HCT116 (cell line): ENCODE measurements at regions not wholly inside any gene's neighbourhood (a gene's known extent, or its start where the extent isn't known, plus 50 kb on each side); places are given as distances from the start of the nearest gene placed in this dataset.

Experiments used
- ATAC-seq: fragments of 200-7000 bp; cut with Tn5 transposase; 2 replicates; pipeline ENCODE4 v1.9.1; 2020; ENCODE audit warnings: mild to moderate bottlenecking, moderate library complexity
- BruUV-seq: library from RNA; stranded (reverse); fragments of 400-500 nt; replicated peaks from 2 replicates; lab custom pipeline; 2021; lab: Mats Ljungman, UMichigan
- CTCF ChIA-PET: fragments of 300-600 bp; sonication (Branson Sonifier 250); formaldehyde crosslinking; loops from one replicate; lab custom pipeline; 2021; ENCODE audit warnings: antibody characterized with exemption; lab: Charles Lee
- POLR2A ChIA-PET: fragments of 300-600, 350-600 bp; sonication (Branson Sonifier 250); formaldehyde crosslinking; loops from one replicate; lab custom pipeline; 2021; ENCODE audit warnings: antibody characterized with exemption; lab: Charles Lee
- RAD21 ChIA-PET, 2 experiments: fragments of 300-600 bp; sonication (Branson Sonifier 250); formaldehyde crosslinking; loops; one replicate each; lab custom pipeline; 2023; ENCODE audit warnings: low total read pairs in 2 of 2; ENCODE audit not compliant: uncharacterized antibody in 2 of 2, unreplicated experiment in 2 of 2, low non-redundant PET in 1 of 2; lab: Charles Lee
- DNase-seq: peaks from one replicate; pipeline ENCODE4 v3.0.0-alpha.2; 2010; ENCODE audit warnings: low read depth, low spot score
- H2AFZ ChIP-seq: fragments of 200-600 bp; shearing (Covaris generic), sonication (generic); 2 replicates; pipeline ENCODE4 v1.6.1; 2017; ENCODE audit warnings: low read depth, mixed run types, mixed read lengths, antibody characterized with exemption, low read length; ENCODE audit not compliant: poor library complexity, severe bottlenecking
- H3K27ac ChIP-seq: 2 replicates; pipeline ENCODE4 v1.5.1; 2012; ENCODE audit warnings: low read depth, low read length
- H3K27me3 ChIP-seq: fragments of 200-600 bp; sonication (generic); 2 replicates; pipeline ENCODE4 v1.6.1; 2016; ENCODE audit warnings: mixed run types, low read length, mixed read lengths; ENCODE audit not compliant: insufficient read depth
- H3K36me3 ChIP-seq, 2 experiments: fragments of 200-500 bp in 1 of 2; fragments of 200-600 bp in 1 of 2; sonication (Bioruptor generic) in 1 of 2; sonication (generic) in 1 of 2; 2 replicates each; pipeline versions ENCODE4 v1.5.1 to v1.6.1; 2014 to 2016; ENCODE audit warnings: low read length in 2 of 2, inconsistent platforms in 1 of 2, mixed read lengths in 1 of 2, mixed run types in 1 of 2; ENCODE audit not compliant: insufficient read depth in 2 of 2, control insufficient read depth in 1 of 2
- H3K4me1 ChIP-seq, 2 experiments: fragments of 200-600 bp in 1 of 2; sonication (generic) in 1 of 2; 2 replicates each; pipeline versions ENCODE4 v1.5.1 to v1.6.1; 2012 to 2017; ENCODE audit warnings: low read length in 2 of 2, inconsistent platforms in 1 of 2, mild to moderate bottlenecking in 1 of 2, mixed read lengths in 1 of 2, mixed run types in 1 of 2, moderate library complexity in 1 of 2; ENCODE audit not compliant: insufficient read depth in 2 of 2, control insufficient read depth in 1 of 2
- H3K4me2 ChIP-seq: fragments of 200-600 bp; sonication (generic); 2 replicates; pipeline ENCODE4 v1.6.1; 2017; ENCODE audit warnings: mixed run types, low read length, mixed read lengths
- H3K4me3 ChIP-seq, 2 experiments: fragments of 200-600 bp in 1 of 2; sonication (generic) in 1 of 2; replicated peaks in 1 of 2; 2 replicates each; pipeline ENCODE4 v1.5.1; 2011 to 2016; ENCODE audit warnings: low read length in 2 of 2, control low read depth in 1 of 2, low read depth in 1 of 2, mild to moderate bottlenecking in 1 of 2, mixed read lengths in 1 of 2, mixed run types in 1 of 2
- H3K79me2 ChIP-seq: fragments of 200-600 bp; sonication (generic); 2 replicates; pipeline ENCODE4 v1.6.1; 2017; ENCODE audit warnings: mild to moderate bottlenecking, mixed run types, low read length, moderate library complexity, mixed read lengths; ENCODE audit not compliant: insufficient read depth
- H3K9ac ChIP-seq: fragments of 200-600 bp; sonication (generic); 2 replicates; pipeline ENCODE4 v1.6.1; 2016; ENCODE audit warnings: low read length, mixed read lengths
- H3K9me2 ChIP-seq: fragments of 200-600 bp; sonication (generic), shearing (Covaris generic); 2 replicates; pipeline ENCODE4 v1.6.1; 2017; ENCODE audit warnings: mixed run types, mild to moderate bottlenecking, moderate library complexity; ENCODE audit not compliant: insufficient read depth
- H3K9me3 ChIP-seq, 2 experiments: fragments of 200-500 bp in 1 of 2; fragments of 200-600 bp in 1 of 2; sonication (Bioruptor generic) in 1 of 2; sonication (generic) in 1 of 2; 2 replicates each; pipeline ENCODE4 v1.6.1; 2014 to 2017; ENCODE audit warnings: low read length in 2 of 2, mixed read lengths in 2 of 2, inconsistent platforms in 1 of 2, low read depth in 1 of 2, mild to moderate bottlenecking in 1 of 2, mixed run types in 1 of 2, moderate library complexity in 1 of 2; ENCODE audit not compliant: control insufficient read depth in 1 of 2, insufficient read depth in 1 of 2
- H4K20me1 ChIP-seq: fragments of 200-600 bp; sonication (generic), shearing (Covaris generic); 2 replicates; pipeline ENCODE4 v1.6.1; 2017; ENCODE audit warnings: mixed run types, mild to moderate bottlenecking, moderate library complexity; ENCODE audit not compliant: insufficient read depth
- CEBPB ChIP-seq: IDR thresholded peaks from 2 replicates; pipeline ENCODE4 v1.6.1; 2012; ENCODE audit warnings: low read depth
- CTCF ChIP-seq, 3 experiments: fragments of 200-600 bp in 1 of 3; sonication (generic) in 1 of 3; IDR thresholded peaks in 2 of 3; conservative IDR thresholded peaks in 1 of 3; 2 replicates each; pipeline ENCODE4 v1.5.1; 2012 to 2017; ENCODE audit warnings: low read depth in 2 of 3, low read length in 2 of 3, antibody characterized with exemption in 1 of 3, borderline replicate concordance in 1 of 3, control low read depth in 1 of 3, mild to moderate bottlenecking in 1 of 3, mixed read lengths in 1 of 3, mixed run types in 1 of 3, moderate library complexity in 1 of 3; ENCODE audit not compliant: insufficient read depth in 1 of 3
- EGR1 ChIP-seq: IDR thresholded peaks from 2 replicates; pipeline ENCODE4 v1.6.1; 2012; ENCODE audit warnings: low read depth
- ELF1 ChIP-seq: IDR thresholded peaks from 2 replicates; pipeline ENCODE4 v1.6.1; 2012; ENCODE audit warnings: low read depth, borderline replicate concordance
- EZH2phosphoT487 ChIP-seq: fragments of 200-600 bp; IDR thresholded peaks from 2 replicates; pipeline ENCODE4 v1.6.1; 2018; ENCODE audit warnings: antibody characterized with exemption, borderline replicate concordance
- FOSL1 ChIP-seq: IDR thresholded peaks from 2 replicates; pipeline ENCODE4 v1.6.1; 2012; ENCODE audit warnings: low read depth
- JUND ChIP-seq: IDR thresholded peaks from 2 replicates; pipeline ENCODE4 v1.6.1; 2012
- MAX ChIP-seq: IDR thresholded peaks from 2 replicates; pipeline ENCODE4 v1.6.1; 2012
- RAD21 ChIP-seq: IDR thresholded peaks from 2 replicates; pipeline ENCODE4 v1.6.1; 2012; ENCODE audit warnings: low read depth, mild to moderate bottlenecking
- SIN3A ChIP-seq: IDR thresholded peaks from 2 replicates; pipeline ENCODE4 v1.6.1; 2012; ENCODE audit warnings: low read depth
- SP1 ChIP-seq: IDR thresholded peaks from 2 replicates; pipeline ENCODE4 v1.6.1; 2012; ENCODE audit warnings: low read depth
- TCF7L2 ChIP-seq: IDR thresholded peaks from 2 replicates; pipeline ENCODE4 v1.7.0; 2011; ENCODE audit warnings: borderline replicate concordance, inconsistent platforms; ENCODE audit not compliant: insufficient read depth, insufficient read length; ENCODE audit errors: extremely low read depth
- ZFX ChIP-seq: fragments of 450-650 bp; IDR thresholded peaks from 2 replicates; pipeline ENCODE4 v1.6.1; 2017
- ZNF274 ChIP-seq: fragments of 200-500 bp; sonication (Bioruptor generic); IDR thresholded peaks from 2 replicates; pipeline ENCODE4 v1.6.1; 2014; ENCODE audit warnings: mild to moderate bottlenecking, low read depth, low read length, inconsistent platforms
- intact Hi-C: fragments of 100-400 bp; cut with micrococcal nuclease; formaldehyde crosslinking; loops from 2 replicates; pipeline ENCODE4 v1.10.0; 2022

GRCh38 chr12:18942669-18943068, 186.9 kb upstream of the PLEKHA5 start:
- H3K9ac ChIP-seq, result no peak overlapping the region
- no peaks in the 10 kb centered on the region for H3K4me1 ChIP-seq
- ChIA-PET CTCF (no interaction called here), RAD21 (no interaction called here), POLR2A (no interaction called here)
- DNase-seq, result no peak
- no peaks in the 10 kb centered on the region for H3K79me2 ChIP-seq
- H3K4me2 ChIP-seq, result no peak overlapping the region
- H3K9me2 ChIP-seq, result no peaks in the 10 kb centered on the region
- BruUV-seq, result no TSS peak
- no peaks in the 10 kb centered on the region for H3K36me3 ChIP-seq
- H3K27me3 ChIP-seq, result no peaks in the 10 kb centered on the region
- no peak overlapping the region for H2AFZ ChIP-seq
- no peak for TF ChIP-seq ZFX
- no peak for TF ChIP-seq CTCF (IDR thresholded peaks at IDR 0.05 in 2 of 3, conservative IDR thresholded peaks at IDR 0.05 in 1 of 3; ENCODE audit: borderline replicate concordance in 1 of 3, insufficient read depth in 1 of 3, low read depth in 2 of 3, low read length in 2 of 3)
- TF ChIP-seq ELF1, result no peak
- no peak for TF ChIP-seq TCF7L2
- no peak for TF ChIP-seq EZH2phosphoT487
- TF ChIP-seq ZNF274, result no peak
- TF ChIP-seq MAX, result no peak
- no peak for TF ChIP-seq CEBPB
- TF ChIP-seq, all 23 proteins: peak for 0
- H3K9me3 ChIP-seq, result no peaks in the 10 kb centered on the region
- H3K27ac ChIP-seq, result no peak overlapping the region
- H3K4me3 ChIP-seq, result no peak overlapping the region
- intact Hi-C loops, result no loop called here
- no peaks in the 10 kb centered on the region for H4K20me1 ChIP-seq
- ATAC-seq, result no peak

GRCh38 chr12:18943200-18943599, 186.3 kb upstream of the PLEKHA5 start:
- no peaks in the 10 kb centered on the region for H3K27me3 ChIP-seq
- ChIA-PET CTCF (no interaction called here), RAD21 (no interaction called here), POLR2A (no interaction called here)
- H3K4me3 ChIP-seq, result no peak overlapping the region
- no peaks in the 10 kb centered on the region for H3K36me3 ChIP-seq
- DNase-seq (no peak), ATAC-seq (no peak)
- H3K9ac ChIP-seq, result no peak overlapping the region
- H3K4me2 ChIP-seq, result no peak overlapping the region
- no peak for TF ChIP-seq ZNF274
- TF ChIP-seq ZFX, result no peak
- TF ChIP-seq SP1, result no peak
- no peak for TF ChIP-seq RAD21
- TF ChIP-seq CEBPB, result no peak
- TF ChIP-seq CTCF (IDR thresholded peaks at IDR 0.05 in 2 of 3, conservative IDR thresholded peaks at IDR 0.05 in 1 of 3; ENCODE audit: borderline replicate concordance in 1 of 3, insufficient read depth in 1 of 3, low read depth in 2 of 3, low read length in 2 of 3), result no peak
- no peak for TF ChIP-seq EGR1
- no peak for TF ChIP-seq MAX
- no peak for TF ChIP-seq JUND
- TF ChIP-seq FOSL1, result no peak
- TF ChIP-seq SIN3A, result no peak
- H3K9me2 ChIP-seq, result no peaks in the 10 kb centered on the region
- no peak overlapping the region for H2AFZ ChIP-seq
- H4K20me1 ChIP-seq, result no peaks in the 10 kb centered on the region
- BruUV-seq, result no TSS peak
- no peak overlapping the region for H3K27ac ChIP-seq
- intact Hi-C loops, result no loop called here
- H3K4me1 ChIP-seq, result no peaks in the 10 kb centered on the region
- H3K79me2 ChIP-seq, result no peaks in the 10 kb centered on the region
- H3K9me3 ChIP-seq, result no peaks in the 10 kb centered on the region
